GM21447 (cell line): ENCODE measurements at regions not wholly inside any gene's neighbourhood (a gene's known extent, or its start where the extent isn't known, plus 50 kb on each side); places are given as distances from the start of the nearest gene placed in this dataset.

Experiments
- ATAC-seq: cut with Tn5 transposase; IDR thresholded peaks from one replicate; pipeline ENCODE4 v1.9.1; 2021; ENCODE audit not compliant: unreplicated experiment

DNA sequence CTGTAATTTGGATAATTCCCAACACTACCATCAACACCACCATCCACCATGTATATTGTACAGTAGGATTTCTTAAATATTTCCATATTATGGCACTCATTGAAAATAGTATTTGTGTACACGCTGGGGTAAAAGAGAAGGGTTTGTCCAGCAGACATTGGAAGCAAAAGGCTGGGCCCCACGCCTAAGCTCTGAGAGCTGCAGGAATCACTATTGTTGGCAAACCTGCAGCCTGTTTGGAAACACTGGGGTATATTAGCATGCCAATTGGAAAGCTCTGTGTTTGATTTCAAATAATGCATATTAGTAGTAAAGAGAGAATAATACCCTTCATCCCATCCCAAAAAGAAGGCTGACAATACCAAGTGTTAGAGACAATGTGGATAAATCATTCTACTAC is 81.5 kb upstream of the DPYD start:
- ATAC-seq, result no peak

DNA sequence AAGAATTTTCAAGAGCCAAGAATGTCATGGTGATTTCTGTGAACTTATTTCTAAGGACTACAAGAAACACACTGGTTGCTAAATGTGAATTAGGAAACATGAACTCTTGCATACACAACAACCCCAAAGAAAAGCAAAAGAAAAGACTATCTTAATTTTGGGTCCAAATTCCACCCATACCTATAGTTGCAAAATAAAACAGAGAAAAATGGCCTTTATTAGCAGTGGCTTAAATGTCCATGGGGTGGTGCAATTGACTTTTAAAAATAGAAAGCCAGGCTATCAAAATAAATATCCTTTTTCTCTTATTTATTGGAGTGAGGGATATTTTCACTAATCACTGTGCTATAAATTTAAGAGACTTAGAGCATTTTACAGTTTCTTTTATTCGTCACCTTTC is 80.9 kb upstream of the DPYD start:
- no peak for ATAC-seq

DNA sequence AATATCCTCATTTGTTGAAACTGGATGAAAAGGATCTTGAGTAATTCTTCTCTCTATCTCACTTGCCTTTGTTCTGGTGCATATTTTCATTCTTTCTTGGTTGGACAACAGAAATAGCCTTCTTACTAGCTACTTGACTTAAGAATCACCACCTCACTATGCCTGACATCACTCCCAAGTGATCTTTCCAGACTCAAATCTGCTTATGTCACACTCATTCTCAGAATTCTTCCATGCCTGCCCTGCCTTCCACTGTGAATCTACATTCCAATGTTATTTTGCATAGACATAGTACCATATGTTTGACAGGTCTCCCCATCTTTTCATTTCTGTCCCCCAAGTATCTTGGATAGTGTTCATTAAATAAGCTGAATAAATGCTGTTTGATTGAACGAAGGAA is 78.5 kb upstream of the DPYD start:
- ATAC-seq, result no peak

DNA sequence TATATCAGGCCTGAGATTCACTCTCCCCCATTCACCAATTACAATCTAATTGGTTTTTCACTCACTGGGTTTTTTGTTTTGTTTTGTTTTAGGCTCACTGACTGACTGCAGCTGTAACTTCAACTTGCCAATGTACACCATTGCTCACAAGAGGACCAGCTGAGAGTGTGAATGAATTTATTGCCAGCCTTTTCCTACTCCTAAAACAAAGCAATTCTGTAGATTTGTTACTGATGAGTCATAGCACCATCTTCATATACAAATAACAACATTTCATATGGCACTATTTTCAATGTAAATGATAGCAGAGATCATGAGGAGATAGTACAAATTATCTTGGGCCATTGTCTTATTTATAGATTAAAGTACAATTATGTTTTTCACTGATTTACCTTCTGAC is 76.0 kb upstream of the DPYD start:
- no peak for ATAC-seq

DNA sequence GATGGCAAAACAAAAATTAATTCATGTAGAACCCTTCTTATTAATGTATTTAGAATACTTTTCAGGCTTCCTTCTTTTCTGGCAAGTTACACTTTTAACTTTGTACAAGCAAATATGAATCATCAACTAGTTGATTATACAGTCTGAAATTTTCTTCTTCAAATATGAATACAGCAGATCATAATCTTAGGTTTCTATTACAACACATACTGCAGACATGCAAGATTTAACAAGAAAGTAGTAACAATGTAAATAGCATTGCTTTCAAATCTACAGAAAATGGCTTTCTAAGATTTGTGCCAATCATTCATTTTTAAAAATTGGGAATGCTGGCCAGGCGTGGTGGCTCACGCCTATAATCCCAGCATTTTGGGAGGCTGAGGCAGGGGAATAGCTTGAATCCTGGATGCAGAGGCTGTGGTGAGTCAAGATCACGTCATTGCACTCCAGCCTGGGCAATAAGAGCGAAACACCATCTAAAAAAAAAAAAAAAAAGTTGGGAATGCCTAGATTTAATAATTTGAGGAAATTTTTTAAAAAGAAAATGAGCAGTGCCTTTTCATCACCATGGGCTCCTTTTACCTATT is 68.4 kb upstream of the DPYD start:
- no peak for ATAC-seq

DNA sequence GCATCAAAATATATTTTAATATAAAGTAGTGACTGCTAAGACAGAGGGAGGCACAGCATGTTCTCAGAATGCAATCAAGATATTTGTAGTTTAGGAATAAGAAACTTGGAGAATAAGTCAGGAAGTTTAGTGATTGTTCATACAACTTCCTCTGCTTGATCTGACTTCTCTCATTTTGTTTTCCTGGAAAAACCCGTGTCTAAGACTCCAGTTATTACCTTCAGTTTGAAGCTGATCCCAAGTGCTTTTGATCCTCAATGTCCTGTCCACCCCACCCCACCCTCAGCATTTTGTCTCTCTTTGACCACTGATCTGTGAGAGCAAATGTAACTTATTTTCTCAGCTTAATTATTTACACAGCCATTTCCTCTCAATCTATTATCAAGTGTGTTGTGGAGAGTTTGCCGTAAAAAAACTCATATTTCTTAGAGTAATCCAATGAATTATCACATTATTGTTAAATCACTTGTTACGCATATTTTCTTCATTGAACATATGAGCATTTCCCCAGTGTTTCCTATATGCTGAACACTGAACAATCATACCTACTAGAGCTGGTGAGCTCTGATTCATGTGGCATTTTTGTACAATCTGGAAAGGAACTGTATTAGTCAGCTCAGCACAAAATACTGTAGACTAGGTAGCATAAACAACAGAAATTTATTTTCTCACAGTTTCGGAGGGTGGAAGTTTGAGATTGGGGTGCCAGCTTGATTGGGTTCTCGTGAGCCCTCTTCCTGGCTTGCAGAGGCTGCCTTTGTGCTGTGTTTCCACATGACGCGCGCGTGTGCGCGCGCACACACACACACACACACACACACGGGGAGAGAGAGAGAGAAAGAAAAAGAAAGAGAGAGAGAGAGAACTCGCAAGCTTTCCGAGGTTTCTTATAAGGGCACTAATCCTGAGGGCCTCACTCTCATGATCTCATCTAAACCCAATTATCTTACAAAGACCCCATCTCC is 65.5 kb upstream of the DPYD start:
- no peak for ATAC-seq

DNA sequence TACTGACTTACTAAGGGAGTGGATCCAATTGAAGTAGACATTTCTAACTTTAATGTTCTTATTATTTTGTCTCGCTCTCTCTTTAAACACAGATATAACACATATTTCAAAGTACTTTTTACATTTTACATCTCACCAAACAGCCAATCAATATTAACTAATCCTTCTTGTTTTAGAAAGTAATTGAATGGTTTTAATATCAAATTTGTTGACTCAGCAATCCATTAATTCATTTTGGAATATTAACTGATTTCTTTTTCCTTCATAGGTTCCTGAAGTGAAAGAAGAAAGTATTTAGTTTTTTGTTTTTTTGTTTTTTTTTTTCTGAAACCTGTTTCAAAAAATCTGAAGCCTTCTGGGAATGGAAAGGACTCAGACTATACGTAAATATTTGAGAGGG is 62.3 kb upstream of the DPYD start:
- no peak for ATAC-seq

DNA sequence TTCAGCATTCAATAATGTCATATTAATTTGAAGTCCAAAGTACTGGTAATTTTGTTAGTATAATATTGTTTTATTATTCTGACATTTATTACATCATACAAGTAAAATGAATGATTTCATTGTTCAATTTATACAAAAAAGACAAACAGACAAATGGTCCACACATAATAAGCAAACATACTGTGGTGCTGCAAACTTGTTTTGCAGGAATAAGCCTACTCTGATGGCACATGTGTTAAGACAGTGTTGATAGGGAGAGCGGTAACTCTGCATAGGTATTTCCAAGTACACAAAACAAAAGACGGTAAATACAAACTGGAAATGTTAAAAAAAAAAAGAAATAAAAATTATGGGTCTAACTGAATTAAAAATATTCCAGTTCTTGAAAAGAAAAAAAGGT is 59.7 kb upstream of the DPYD start:
- no peak for ATAC-seq

DNA sequence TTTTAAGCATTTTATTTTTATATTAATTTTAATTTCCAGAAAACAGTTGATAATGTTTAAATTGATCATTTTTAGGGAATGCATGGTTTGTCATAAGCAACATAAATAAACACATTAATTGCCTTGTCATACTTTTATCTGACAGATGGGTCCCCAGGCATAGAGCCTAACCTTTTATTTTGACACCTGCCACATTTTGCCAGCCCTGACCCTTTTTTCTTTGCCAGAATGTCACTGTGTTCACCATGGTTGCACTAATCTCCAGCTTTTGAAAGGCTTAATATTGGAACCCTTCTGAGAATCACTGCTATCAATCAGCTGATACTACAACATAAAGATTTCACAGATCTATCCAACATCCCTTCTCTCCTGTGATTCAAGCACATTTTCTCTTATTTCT is 56.0 kb upstream of the DPYD start:
- no peak for ATAC-seq
